B cell (primary cell): ENCODE measurements at regions not wholly inside any gene's neighbourhood (a gene's known extent, or its start where the extent isn't known, plus 50 kb on each side); places are given as distances from the start of the nearest gene placed in this dataset.

ENCODE experiments used
- EZH2 ChIP-seq: IDR thresholded peaks from 2 replicates; pipeline ENCODE4 v1.6.1; 2012; ENCODE audit warnings: borderline replicate concordance, low read depth, mild to moderate bottlenecking, moderate library complexity, low read length; ENCODE audit not compliant: insufficient read depth, poor library complexity, severe bottlenecking
- TF ChIP-seq, protein P1 (sequence below): fragments of 200-600 bp; IDR thresholded peaks from one replicate; pipeline ENCODE4 v1.8.0; 2022; ENCODE audit warnings: antibody characterized with exemption, mild to moderate bottlenecking

- TF ChIP-seq, protein P1, sequence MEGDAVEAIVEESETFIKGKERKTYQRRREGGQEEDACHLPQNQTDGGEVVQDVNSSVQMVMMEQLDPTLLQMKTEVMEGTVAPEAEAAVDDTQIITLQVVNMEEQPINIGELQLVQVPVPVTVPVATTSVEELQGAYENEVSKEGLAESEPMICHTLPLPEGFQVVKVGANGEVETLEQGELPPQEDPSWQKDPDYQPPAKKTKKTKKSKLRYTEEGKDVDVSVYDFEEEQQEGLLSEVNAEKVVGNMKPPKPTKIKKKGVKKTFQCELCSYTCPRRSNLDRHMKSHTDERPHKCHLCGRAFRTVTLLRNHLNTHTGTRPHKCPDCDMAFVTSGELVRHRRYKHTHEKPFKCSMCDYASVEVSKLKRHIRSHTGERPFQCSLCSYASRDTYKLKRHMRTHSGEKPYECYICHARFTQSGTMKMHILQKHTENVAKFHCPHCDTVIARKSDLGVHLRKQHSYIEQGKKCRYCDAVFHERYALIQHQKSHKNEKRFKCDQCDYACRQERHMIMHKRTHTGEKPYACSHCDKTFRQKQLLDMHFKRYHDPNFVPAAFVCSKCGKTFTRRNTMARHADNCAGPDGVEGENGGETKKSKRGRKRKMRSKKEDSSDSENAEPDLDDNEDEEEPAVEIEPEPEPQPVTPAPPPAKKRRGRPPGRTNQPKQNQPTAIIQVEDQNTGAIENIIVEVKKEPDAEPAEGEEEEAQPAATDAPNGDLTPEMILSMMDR = no peak
- no peak for TF ChIP-seq EZH2
Measured at GRCh38 chr6:62400521-62401259, 114.7 kb upstream of the KHDRBS2 start.
